GM12878 (cell line): ENCODE measurements at regions not wholly inside any gene's neighbourhood (a gene's known extent, or its start where the extent isn't known, plus 50 kb on each side); places are given as distances from the start of the nearest gene placed in this dataset.
"Not testable (repeated sequence)": the region's sequence is repeated elsewhere in the genome, so short reads cannot be mapped to it uniquely, and the experiment has no call there.

Experiments
- ATAC-seq: fragments of 200-7000 bp; cut with Tn5 transposase; 3 replicates; pipeline ENCODE4 v1.9.1; 2020; ENCODE audit warnings: mild to moderate bottlenecking, moderate library complexity
- BruUV-seq: library from RNA; stranded (reverse); fragments of 400-500 nt; replicated peaks from 2 replicates; lab custom pipeline; 2021; lab: Mats Ljungman, UMichigan
- CTCF ChIA-PET: fragments of 300-600 bp; sonication (Branson Sonifier 250); formaldehyde crosslinking; extraction: SDS; loops from one replicate; lab custom pipeline; 2021; ENCODE audit warnings: inconsistent platforms; lab: Yijun Ruan, JAX
- POLR2A ChIA-PET: fragments of 350-600 bp; formaldehyde crosslinking; extraction: SDS; loops from one replicate; lab custom pipeline; 2021; ENCODE audit warnings: inconsistent platforms; lab: Charles Lee
- RAD21 ChIA-PET: fragments of 300-600 bp; sonication (Branson Sonifier 250); formaldehyde crosslinking; loops from one replicate; lab custom pipeline; 2023; ENCODE audit warnings: antibody characterized with exemption; ENCODE audit not compliant: unreplicated experiment; lab: Charles Lee
- SMC1A ChIA-PET: fragments of 300-600 bp; sonication (Branson Sonifier 250); formaldehyde crosslinking; loops from one replicate; lab custom pipeline; 2023; ENCODE audit not compliant: unreplicated experiment, uncharacterized antibody; lab: Charles Lee
- DNase-seq: peaks from one replicate; pipeline ENCODE4 v3.0.0-alpha.2; 2011; ENCODE audit warnings: low read depth, low spot score
- FAIRE-seq: peaks from 3 replicates; lab custom pipeline; 2011; peaks lifted over from hg19 to GRCh38; lab: Jason Lieb, UNC
- H2AFZ ChIP-seq: 2 replicates; pipeline ENCODE4 v1.6.0; 2011; ENCODE audit warnings: low read depth, low read length, control low read depth; ENCODE audit not compliant: control insufficient read depth
- H3K27ac ChIP-seq: 2 replicates; pipeline ENCODE4 v1.5.1; 2011; ENCODE audit warnings: control low read depth; ENCODE audit not compliant: control insufficient read depth, insufficient read depth
- H3K27me3 ChIP-seq, 2 experiments: replicated peaks in 1 of 2; 2 replicates each; pipeline versions ENCODE4 v1.6.0 to v1.6.1; 2011; ENCODE audit warnings: low read length in 1 of 2; ENCODE audit not compliant: control insufficient read depth in 2 of 2, insufficient read depth in 2 of 2
- H3K36me3 ChIP-seq, 2 experiments: 2 replicates each; pipeline ENCODE4 v1.5.1; 2011; ENCODE audit warnings: low read length in 1 of 2; ENCODE audit not compliant: control insufficient read depth in 2 of 2, insufficient read depth in 2 of 2
- H3K4me1 ChIP-seq: 2 replicates; pipeline ENCODE4 v1.6.1; 2011; ENCODE audit warnings: mild to moderate bottlenecking, low read length, moderate library complexity, mixed read lengths; ENCODE audit not compliant: control insufficient read depth, insufficient read depth
- H3K4me2 ChIP-seq: 2 replicates; pipeline ENCODE4 v1.6.0; 2011; ENCODE audit warnings: control low read depth; ENCODE audit not compliant: control insufficient read depth, insufficient read depth
- H3K4me3 ChIP-seq: fragments of 200-600 bp; sonication (generic); 2 replicates; pipeline ENCODE4 v1.5.1; 2016
- H3K79me2 ChIP-seq: 2 replicates; pipeline ENCODE4 v1.6.0; 2011; ENCODE audit warnings: low read length; ENCODE audit not compliant: control insufficient read depth, insufficient read depth
- H3K9ac ChIP-seq: 2 replicates; pipeline ENCODE4 v1.8.0; 2011; ENCODE audit warnings: low read length, control low read depth, mixed read lengths; ENCODE audit not compliant: control insufficient read depth, insufficient read depth
- H3K9me3 ChIP-seq: replicated peaks from 3 replicates; pipeline ENCODE4 v1.5.1; 2011; ENCODE audit warnings: mild to moderate bottlenecking, low read length; ENCODE audit not compliant: control insufficient read depth, insufficient read depth
- H4K20me1 ChIP-seq: 2 replicates; pipeline ENCODE4 v1.6.0; 2011; ENCODE audit not compliant: control insufficient read depth, insufficient read depth
- WGBS: methylation state at CpG from one replicate; pipeline ENCODE4 v1.1.6; 2016; ENCODE audit warnings: low lambda C conversion rate; ENCODE audit not compliant: insufficient replicate concordance, insufficient coverage; ENCODE audit errors: missing lambda C conversion rate; 5-methylcytosine and 5-hydroxymethylcytosine counted together
- in situ Hi-C: fragments of 300-500 bp; cut with MboI; formaldehyde crosslinking; loops from 9 replicates; pipeline ENCODE4 v1.14.3; 2018; ENCODE audit warnings: mixed read lengths
- intact Hi-C: fragments of 100-400 bp; cut with micrococcal nuclease; formaldehyde crosslinking; loops from one replicate; pipeline ENCODE4 v1.14.2; 2022; ENCODE audit not compliant: unreplicated experiment

GRCh38 chr7:153412114-153412823 is 639.9 kb upstream of the DPP6 start:
- BruUV-seq, POLR2A ChIA-PET, RAD21 ChIA-PET, H3K4me2 ChIP-seq, SMC1A ChIA-PET, H3K27me3 ChIP-seq, H3K4me1 ChIP-seq, CTCF ChIA-PET, H2AFZ ChIP-seq, H3K9ac ChIP-seq, H3K27ac ChIP-seq, H4K20me1 ChIP-seq, intact Hi-C loops, H3K36me3 ChIP-seq, H3K79me2 ChIP-seq, in situ Hi-C loops, H3K9me3 ChIP-seq, DNase-seq, H3K4me3 ChIP-seq, FAIRE-seq, ATAC-seq: not testable (repeated sequence)
- WGBS: 58% methylated on average over 26 of the region's 26 CpGs

- H3K9me3 ChIP-seq, H3K9ac ChIP-seq, RAD21 ChIA-PET, in situ Hi-C loops, DNase-seq, H3K4me3 ChIP-seq, H3K79me2 ChIP-seq, H3K27ac ChIP-seq, H2AFZ ChIP-seq, BruUV-seq, intact Hi-C loops, FAIRE-seq, POLR2A ChIA-PET, SMC1A ChIA-PET, H3K36me3 ChIP-seq, CTCF ChIA-PET, H4K20me1 ChIP-seq, H3K4me2 ChIP-seq, ATAC-seq, H3K27me3 ChIP-seq, H3K4me1 ChIP-seq: not testable (repeated sequence)
- 76% methylated on average over 12 of the region's 16 CpGs for WGBS
Measured at GRCh38 chr7:153412824-153413198, 639.4 kb upstream of the DPP6 start.
